WTC11 (cell line): ENCODE measurements at regions not wholly inside any gene's neighbourhood (a gene's known extent, or its start where the extent isn't known, plus 50 kb on each side); places are given as distances from the start of the nearest gene placed in this dataset.

Experiments used
- ATAC-seq: fragments of 200-7000 bp; cut with Tn5 transposase; 2 replicates; pipeline ENCODE4 v1.10.0; 2021; ENCODE audit warnings: mild to moderate bottlenecking, moderate library complexity
- CTCF ChIA-PET: fragments of 300-600 bp; sonication (Branson Sonifier 250); formaldehyde crosslinking; loops from one replicate; lab custom pipeline; 2021; ENCODE audit warnings: antibody characterized with exemption; lab: Charles Lee
- POLR2A ChIA-PET: fragments of 350-600 bp; sonication (Branson Sonifier 250); formaldehyde crosslinking; loops from one replicate; lab custom pipeline; 2021; ENCODE audit warnings: antibody characterized with exemption; lab: Charles Lee
- DNase-seq: peaks from one replicate; pipeline ENCODE4 v3.0.0; 2021; ENCODE audit warnings: low spot score
- H3K27ac Mint-ChIP-seq: 2 replicates; pipeline ENCODE4 v1.8.0; 2021; ENCODE audit warnings: mixed read lengths
- H3K27me3 Mint-ChIP-seq: 2 replicates; pipeline ENCODE4 v1.8.0; 2021; ENCODE audit warnings: low read depth, mild to moderate bottlenecking, moderate library complexity, mixed read lengths
- H3K36me3 Mint-ChIP-seq: 2 replicates; pipeline ENCODE4 v1.8.0; 2021; ENCODE audit warnings: mixed read lengths
- H3K4me1 Mint-ChIP-seq: 2 replicates; pipeline ENCODE4 v1.8.0; 2022; ENCODE audit warnings: mixed read lengths
- H3K4me3 Mint-ChIP-seq: 2 replicates; pipeline ENCODE4 v1.8.0; 2021; ENCODE audit warnings: mild to moderate bottlenecking, moderate library complexity, mixed read lengths
- H3K9me3 Mint-ChIP-seq: 2 replicates; pipeline ENCODE4 v1.8.0; 2021; ENCODE audit warnings: mixed read lengths
- CBFB ChIP-seq: sonication (generic); formaldehyde crosslinking; IDR thresholded peaks from 2 replicates; pipeline ENCODE4 v1.8.1; 2022; ENCODE audit warnings: mild to moderate bottlenecking, low read depth, missing genetic modification reagents
- CREM ChIP-seq: sonication (generic); formaldehyde crosslinking; IDR thresholded peaks from 2 replicates; pipeline ENCODE4 v1.8.1; 2022; ENCODE audit warnings: mild to moderate bottlenecking, missing genetic modification reagents, moderate library complexity
- ERG ChIP-seq: fragments of 250-450 bp; sonication (Bioruptor Pico); IDR thresholded peaks from 2 replicates; pipeline ENCODE4 v1.8.0; 2021; ENCODE audit warnings: mild to moderate bottlenecking
- FOXP1 ChIP-seq: sonication (generic); formaldehyde crosslinking; IDR thresholded peaks from 2 replicates; pipeline ENCODE4 v1.8.0; 2022; ENCODE audit warnings: missing genetic modification reagents, mild to moderate bottlenecking, moderate library complexity, borderline replicate concordance
- GABPB1 ChIP-seq: sonication (generic); formaldehyde crosslinking; IDR thresholded peaks from 2 replicates; pipeline ENCODE4 v1.8.1; 2023; ENCODE audit warnings: mild to moderate bottlenecking, missing genetic modification reagents
- GRHL2 ChIP-seq: fragments of 250-450 bp; sonication (Bioruptor Pico); IDR thresholded peaks from 2 replicates; pipeline ENCODE4 v1.8.0; 2022; ENCODE audit warnings: mild to moderate bottlenecking, moderate library complexity; ENCODE audit not compliant: insufficient replicate concordance, severe bottlenecking
- KAT7 ChIP-seq: sonication (generic); formaldehyde crosslinking; IDR thresholded peaks from 2 replicates; pipeline ENCODE4 v1.8.1; 2023; ENCODE audit warnings: missing genetic modification reagents, mild to moderate bottlenecking, borderline replicate concordance
- MXD4 ChIP-seq: fragments of 250-450 bp; sonication (Bioruptor Pico); IDR thresholded peaks from 2 replicates; pipeline ENCODE4 v1.8.0; 2021; ENCODE audit warnings: mild to moderate bottlenecking, moderate library complexity, borderline replicate concordance
- NFYB ChIP-seq: sonication (generic); formaldehyde crosslinking; conservative IDR thresholded peaks from 2 replicates; pipeline ENCODE4 v1.8.0; 2022; ENCODE audit warnings: low read depth, missing genetic modification reagents
- NR1H2 ChIP-seq: sonication (generic); formaldehyde crosslinking; IDR thresholded peaks from 2 replicates; pipeline ENCODE4 v1.9.0; 2021; ENCODE audit warnings: mild to moderate bottlenecking, moderate library complexity, missing genetic modification reagents
- PRRX2 ChIP-seq: fragments of 250-450 bp; sonication (Bioruptor Pico); IDR thresholded peaks from 2 replicates; pipeline ENCODE4 v1.8.0; 2021; ENCODE audit warnings: mild to moderate bottlenecking
- TEAD1 ChIP-seq: sonication (generic); formaldehyde crosslinking; IDR thresholded peaks from 2 replicates; pipeline ENCODE4 v1.8.0; 2022; ENCODE audit warnings: mild to moderate bottlenecking, missing genetic modification reagents
- ZNF121 ChIP-seq: sonication (generic); formaldehyde crosslinking; IDR thresholded peaks from 2 replicates; pipeline ENCODE4 v1.8.0; 2023; ENCODE audit warnings: missing genetic modification reagents
- ZNF512 ChIP-seq: sonication (generic); formaldehyde crosslinking; IDR thresholded peaks from 2 replicates; pipeline ENCODE4 v1.8.1; 2022; ENCODE audit warnings: missing genetic modification reagents, borderline replicate concordance
- TF ChIP-seq, protein P1 (sequence below): sonication (generic); formaldehyde crosslinking; IDR thresholded peaks from 2 replicates; pipeline ENCODE4 v1.8.0; 2022; ENCODE audit warnings: mild to moderate bottlenecking, missing genetic modification reagents
- TF ChIP-seq, protein P2 (sequence below): sonication (generic); formaldehyde crosslinking; IDR thresholded peaks from 2 replicates; pipeline ENCODE4 v1.8.1; 2023; ENCODE audit warnings: mild to moderate bottlenecking, missing genetic modification reagents
- TF ChIP-seq, protein P3 (sequence below): fragments of 250-450 bp; sonication (Bioruptor Pico); IDR thresholded peaks from 2 replicates; pipeline ENCODE4 v1.9.0; 2021; ENCODE audit warnings: moderate library complexity, mild to moderate bottlenecking, inconsistent platforms, borderline replicate concordance
- TF ChIP-seq, protein P4 (sequence below): sonication (generic); formaldehyde crosslinking; IDR thresholded peaks from 2 replicates; pipeline ENCODE4 v1.8.0; 2022; ENCODE audit warnings: missing genetic modification reagents
- TF ChIP-seq, protein P5 (sequence below): sonication (generic); formaldehyde crosslinking; IDR thresholded peaks from 2 replicates; pipeline ENCODE4 v1.8.1; 2023; ENCODE audit warnings: mild to moderate bottlenecking, missing genetic modification reagents, borderline replicate concordance

GRCh38 chr5:109619606-109620005 is 70.1 kb upstream of the MAN2A1 start:
- TF ChIP-seq GRHL2 (no peak), CREM (no peak), ERG (no peak), NFYB (no peak), GABPB1 (CRISPR knock-in tag) (no peak), FOXP1 (no peak), CBFB (CRISPR knock-in tag) (no peak), MXD4 (CRISPR knock-in tag) (no peak), ZNF512 (CRISPR knock-in tag) (no peak), TEAD1 (CRISPR knock-in tag) (no peak), ZNF121 (no peak), KAT7 (CRISPR knock-in tag) (no peak), PRRX2 (CRISPR knock-in tag) (no peak), NR1H2 (CRISPR knock-in tag) (no peak)
- TF ChIP-seq, protein P1, sequence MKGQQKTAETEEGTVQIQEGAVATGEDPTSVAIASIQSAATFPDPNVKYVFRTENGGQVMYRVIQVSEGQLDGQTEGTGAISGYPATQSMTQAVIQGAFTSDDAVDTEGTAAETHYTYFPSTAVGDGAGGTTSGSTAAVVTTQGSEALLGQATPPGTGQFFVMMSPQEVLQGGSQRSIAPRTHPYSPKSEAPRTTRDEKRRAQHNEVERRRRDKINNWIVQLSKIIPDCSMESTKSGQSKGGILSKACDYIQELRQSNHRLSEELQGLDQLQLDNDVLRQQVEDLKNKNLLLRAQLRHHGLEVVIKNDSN (CRISPR knock-in tag) = no peak
- TF ChIP-seq, protein P2, sequence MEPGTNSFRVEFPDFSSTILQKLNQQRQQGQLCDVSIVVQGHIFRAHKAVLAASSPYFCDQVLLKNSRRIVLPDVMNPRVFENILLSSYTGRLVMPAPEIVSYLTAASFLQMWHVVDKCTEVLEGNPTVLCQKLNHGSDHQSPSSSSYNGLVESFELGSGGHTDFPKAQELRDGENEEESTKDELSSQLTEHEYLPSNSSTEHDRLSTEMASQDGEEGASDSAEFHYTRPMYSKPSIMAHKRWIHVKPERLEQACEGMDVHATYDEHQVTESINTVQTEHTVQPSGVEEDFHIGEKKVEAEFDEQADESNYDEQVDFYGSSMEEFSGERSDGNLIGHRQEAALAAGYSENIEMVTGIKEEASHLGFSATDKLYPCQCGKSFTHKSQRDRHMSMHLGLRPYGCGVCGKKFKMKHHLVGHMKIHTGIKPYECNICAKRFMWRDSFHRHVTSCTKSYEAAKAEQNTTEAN (CRISPR knock-in tag) = no peak
- TF ChIP-seq, protein P3, sequence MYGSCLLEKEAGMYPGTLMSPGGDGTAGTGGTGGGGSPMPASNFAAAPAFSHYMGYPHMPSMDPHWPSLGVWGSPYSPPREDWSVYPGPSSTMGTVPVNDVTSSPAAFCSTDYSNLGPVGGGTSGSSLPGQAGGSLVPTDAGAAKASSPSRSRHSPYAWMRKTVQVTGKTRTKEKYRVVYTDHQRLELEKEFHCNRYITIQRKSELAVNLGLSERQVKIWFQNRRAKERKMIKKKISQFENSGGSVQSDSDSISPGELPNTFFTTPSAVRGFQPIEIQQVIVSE (CRISPR knock-in tag) = no peak
- TF ChIP-seq, protein P4, sequence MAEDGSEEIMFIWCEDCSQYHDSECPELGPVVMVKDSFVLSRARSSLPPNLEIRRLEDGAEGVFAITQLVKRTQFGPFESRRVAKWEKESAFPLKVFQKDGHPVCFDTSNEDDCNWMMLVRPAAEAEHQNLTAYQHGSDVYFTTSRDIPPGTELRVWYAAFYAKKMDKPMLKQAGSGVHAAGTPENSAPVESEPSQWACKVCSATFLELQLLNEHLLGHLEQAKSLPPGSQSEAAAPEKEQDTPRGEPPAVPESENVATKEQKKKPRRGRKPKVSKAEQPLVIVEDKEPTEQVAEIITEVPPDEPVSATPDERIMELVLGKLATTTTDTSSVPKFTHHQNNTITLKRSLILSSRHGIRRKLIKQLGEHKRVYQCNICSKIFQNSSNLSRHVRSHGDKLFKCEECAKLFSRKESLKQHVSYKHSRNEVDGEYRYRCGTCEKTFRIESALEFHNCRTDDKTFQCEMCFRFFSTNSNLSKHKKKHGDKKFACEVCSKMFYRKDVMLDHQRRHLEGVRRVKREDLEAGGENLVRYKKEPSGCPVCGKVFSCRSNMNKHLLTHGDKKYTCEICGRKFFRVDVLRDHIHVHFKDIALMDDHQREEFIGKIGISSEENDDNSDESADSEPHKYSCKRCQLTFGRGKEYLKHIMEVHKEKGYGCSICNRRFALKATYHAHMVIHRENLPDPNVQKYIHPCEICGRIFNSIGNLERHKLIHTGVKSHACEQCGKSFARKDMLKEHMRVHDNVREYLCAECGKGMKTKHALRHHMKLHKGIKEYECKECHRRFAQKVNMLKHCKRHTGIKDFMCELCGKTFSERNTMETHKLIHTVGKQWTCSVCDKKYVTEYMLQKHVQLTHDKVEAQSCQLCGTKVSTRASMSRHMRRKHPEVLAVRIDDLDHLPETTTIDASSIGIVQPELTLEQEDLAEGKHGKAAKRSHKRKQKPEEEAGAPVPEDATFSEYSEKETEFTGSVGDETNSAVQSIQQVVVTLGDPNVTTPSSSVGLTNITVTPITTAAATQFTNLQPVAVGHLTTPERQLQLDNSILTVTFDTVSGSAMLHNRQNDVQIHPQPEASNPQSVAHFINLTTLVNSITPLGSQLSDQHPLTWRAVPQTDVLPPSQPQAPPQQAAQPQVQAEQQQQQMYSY (CRISPR knock-in tag) = no peak
- TF ChIP-seq, protein P5, sequence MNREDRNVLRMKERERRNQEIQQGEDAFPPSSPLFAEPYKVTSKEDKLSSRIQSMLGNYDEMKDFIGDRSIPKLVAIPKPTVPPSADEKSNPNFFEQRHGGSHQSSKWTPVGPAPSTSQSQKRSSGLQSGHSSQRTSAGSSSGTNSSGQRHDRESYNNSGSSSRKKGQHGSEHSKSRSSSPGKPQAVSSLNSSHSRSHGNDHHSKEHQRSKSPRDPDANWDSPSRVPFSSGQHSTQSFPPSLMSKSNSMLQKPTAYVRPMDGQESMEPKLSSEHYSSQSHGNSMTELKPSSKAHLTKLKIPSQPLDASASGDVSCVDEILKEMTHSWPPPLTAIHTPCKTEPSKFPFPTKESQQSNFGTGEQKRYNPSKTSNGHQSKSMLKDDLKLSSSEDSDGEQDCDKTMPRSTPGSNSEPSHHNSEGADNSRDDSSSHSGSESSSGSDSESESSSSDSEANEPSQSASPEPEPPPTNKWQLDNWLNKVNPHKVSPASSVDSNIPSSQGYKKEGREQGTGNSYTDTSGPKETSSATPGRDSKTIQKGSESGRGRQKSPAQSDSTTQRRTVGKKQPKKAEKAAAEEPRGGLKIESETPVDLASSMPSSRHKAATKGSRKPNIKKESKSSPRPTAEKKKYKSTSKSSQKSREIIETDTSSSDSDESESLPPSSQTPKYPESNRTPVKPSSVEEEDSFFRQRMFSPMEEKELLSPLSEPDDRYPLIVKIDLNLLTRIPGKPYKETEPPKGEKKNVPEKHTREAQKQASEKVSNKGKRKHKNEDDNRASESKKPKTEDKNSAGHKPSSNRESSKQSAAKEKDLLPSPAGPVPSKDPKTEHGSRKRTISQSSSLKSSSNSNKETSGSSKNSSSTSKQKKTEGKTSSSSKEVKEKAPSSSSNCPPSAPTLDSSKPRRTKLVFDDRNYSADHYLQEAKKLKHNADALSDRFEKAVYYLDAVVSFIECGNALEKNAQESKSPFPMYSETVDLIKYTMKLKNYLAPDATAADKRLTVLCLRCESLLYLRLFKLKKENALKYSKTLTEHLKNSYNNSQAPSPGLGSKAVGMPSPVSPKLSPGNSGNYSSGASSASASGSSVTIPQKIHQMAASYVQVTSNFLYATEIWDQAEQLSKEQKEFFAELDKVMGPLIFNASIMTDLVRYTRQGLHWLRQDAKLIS = no peak
- Mint-ChIP-seq H3K9me3 (peaks cover 7% of the 10 kb centered on the region), H3K36me3 (no peaks in the 10 kb centered on the region), H3K27me3 (no peaks in the 10 kb centered on the region), H3K4me1 (no peaks in the 10 kb centered on the region), H3K27ac (no peak overlapping the region), H3K4me3 (no peak overlapping the region)
- DNase-seq (no peak), ATAC-seq (no peak)
- ChIA-PET CTCF (no interaction called here), POLR2A (no interaction called here)
